HG02938 (cell line): ENCODE measurements at regions not wholly inside any gene's neighbourhood (a gene's known extent, or its start where the extent isn't known, plus 50 kb on each side); places are given as distances from the start of the nearest gene placed in this dataset.

Experiments
- ATAC-seq: cut with Tn5 transposase; IDR thresholded peaks from one replicate; pipeline ENCODE4 v1.9.1; 2021; ENCODE audit warnings: mild to moderate bottlenecking, moderate library complexity; ENCODE audit not compliant: unreplicated experiment

DNA sequence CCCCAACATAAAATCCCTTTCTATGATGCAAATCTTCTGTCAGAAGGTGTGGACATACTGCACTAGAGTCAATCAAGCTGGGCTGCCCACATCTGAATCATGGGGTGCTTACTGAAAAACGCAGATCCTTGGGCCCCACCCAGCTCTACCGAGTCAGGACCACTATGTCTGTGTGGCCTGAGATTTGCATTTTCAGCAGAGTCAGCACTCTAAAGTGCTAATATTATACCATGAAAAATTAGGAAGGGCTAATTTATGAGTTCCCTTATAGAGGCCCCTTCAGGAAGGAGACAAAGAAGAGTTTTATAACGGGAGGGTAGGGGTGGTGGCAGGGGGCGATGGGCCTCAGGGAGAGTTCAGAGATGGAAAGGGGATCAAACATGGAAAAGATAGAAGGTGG lies 163.3 kb upstream of the NABP1 start:
- ATAC-seq, result no peak

GRCh38 chr2:191515551-191515950 lies 162.4 kb upstream of the NABP1 start:
- no peak for ATAC-seq

DNA sequence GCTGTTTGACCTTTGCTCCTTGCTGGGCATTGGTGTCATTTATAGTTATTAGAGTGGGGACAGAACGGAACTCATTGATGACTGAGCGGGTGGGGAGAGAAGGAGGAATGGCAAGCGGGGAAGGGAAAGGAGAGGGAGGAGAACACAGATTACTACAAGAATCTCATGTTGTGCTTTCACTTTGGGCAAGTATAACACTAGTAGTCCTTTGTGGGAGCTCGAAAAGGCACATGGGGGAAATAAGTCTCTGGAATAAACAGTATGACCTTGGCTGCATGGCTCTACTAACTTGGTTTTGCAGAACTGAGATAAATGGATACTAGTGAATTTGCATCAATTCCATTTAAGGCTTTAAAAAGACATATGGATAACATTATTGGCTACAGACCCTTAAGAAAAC lies 161.7 kb upstream of the NABP1 start:
- no peak for ATAC-seq

DNA sequence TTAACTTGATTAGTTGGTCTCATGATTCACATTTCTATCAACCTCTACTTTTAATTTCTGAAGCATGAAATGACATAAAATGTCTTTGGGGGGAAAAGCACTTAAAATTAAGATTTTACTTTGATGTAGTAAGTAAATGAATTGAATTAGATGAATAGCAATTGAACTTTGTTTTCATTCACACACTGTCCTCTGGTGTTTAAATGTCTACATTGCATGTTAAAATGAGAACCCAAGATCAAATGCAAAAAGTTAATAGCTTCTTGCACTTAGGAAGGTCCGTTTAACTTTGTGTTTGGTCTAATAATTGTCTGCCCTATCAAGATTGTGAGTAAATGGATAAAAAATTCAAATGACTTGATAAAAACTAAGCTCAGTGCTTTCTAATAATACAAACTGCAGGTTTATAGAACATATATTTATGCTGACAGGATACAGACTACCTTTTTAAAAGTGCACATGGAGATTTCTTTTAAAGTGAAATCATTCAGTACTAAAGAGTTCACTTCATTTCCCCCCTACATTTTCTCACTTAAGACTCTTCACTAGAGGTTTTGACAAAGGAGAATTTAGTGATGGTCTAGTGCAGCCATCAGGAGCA lies 156.2 kb upstream of the NABP1 start:
- ATAC-seq, result no peak

- ATAC-seq, result no peak
These were observed 155.3 kb upstream of the NABP1 start for GRCh38 chr2:191522478-191523120.

GRCh38 chr2:191526091-191526490 lies 151.8 kb upstream of the NABP1 start:
- ATAC-seq, result no peak

DNA sequence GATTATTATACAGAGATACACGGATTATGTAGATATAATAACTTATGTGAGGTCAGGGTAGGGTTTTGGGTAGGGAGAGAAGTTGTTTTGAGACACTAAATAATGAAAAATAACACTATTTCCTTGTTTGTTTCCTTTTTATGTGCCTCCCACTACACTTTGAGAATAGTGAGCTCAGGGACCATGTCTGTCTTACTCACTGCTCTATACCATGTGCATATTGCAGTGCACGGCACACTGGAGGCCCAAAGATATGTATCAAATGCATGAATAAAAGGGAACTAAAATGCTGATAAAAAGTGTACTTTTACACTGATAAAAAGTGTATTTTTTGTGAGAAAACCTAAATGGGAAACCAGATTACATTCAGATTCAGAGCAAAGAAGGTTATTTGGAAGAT lies 151.4 kb upstream of the NABP1 start:
- no peak for ATAC-seq

DNA sequence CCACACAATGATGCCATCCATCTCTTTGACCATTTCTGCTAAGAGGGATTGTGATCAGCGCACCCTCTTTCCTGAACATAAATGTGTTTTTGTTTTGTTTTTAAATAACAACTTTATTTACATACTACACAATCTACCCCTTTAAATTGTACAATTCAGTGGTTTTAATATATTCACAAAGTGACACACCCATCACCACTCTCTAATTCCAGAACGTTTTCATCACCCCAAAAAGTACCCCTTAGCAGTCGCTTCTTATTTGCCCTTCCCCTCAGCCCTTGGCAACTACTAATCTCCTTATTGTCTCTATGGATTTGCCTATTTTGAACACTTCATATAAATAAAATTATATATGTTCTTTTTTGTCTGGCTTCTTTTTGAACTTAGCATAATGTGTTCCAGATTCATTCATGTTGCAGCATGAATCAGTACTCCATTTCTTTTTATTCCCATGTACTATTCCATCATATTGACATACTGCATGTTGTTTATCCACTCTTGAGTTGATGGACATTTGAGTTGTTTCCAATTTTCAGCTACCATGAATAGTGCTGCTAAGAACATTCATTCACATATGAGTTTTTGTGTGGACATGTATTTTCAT lies 150.9 kb upstream of the NABP1 start:
- no peak for ATAC-seq

DNA sequence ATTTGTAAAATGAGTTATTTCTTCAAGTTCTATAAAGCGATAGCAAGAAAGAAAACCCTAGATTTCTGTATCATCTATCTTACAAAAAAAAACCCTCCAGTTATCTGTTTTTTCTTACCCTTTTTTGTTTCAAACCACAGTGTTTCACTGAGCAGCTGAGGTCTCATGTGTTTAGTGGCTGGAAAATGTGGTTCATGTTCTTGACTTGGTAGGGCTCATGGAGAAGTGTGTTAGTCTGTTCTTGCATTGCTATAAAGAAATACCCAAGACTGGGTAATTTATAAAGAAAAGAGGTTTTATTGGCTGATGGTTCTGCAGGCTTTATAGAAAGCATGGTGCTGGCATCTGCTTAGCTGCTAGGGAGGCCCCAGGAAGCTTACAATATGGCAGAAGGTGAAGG lies 147.3 kb upstream of the NABP1 start:
- no peak for ATAC-seq

- no peak for ATAC-seq
These were observed 144.2 kb upstream of the NABP1 start for GRCh38 chr2:191533693-191534180.

GRCh38 chr2:191537921-191538320 lies 140.0 kb upstream of the NABP1 start:
- no peak for ATAC-seq

GRCh38 chr2:191538334-191538903 lies 139.5 kb upstream of the NABP1 start:
- no peak for ATAC-seq

DNA sequence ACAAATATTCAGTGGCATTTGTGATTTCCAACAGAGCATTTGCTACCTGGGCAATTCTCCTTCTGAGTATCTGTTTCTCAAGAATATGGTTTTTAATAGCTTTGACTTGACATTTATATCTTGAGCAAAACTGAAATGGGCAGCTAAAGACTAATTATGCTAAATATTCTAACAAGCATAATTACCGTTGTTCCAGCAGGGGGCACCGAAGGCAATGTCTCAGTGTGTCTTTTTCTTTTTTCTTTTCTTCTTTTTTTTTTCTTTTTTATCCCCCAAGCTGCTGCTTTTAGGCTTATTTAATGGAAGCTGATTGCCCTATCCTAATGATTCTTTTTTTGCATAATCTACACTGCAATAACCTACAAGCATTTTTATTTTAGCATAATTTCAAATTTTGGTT lies 138.9 kb upstream of the NABP1 start:
- ATAC-seq, result no peak

DNA sequence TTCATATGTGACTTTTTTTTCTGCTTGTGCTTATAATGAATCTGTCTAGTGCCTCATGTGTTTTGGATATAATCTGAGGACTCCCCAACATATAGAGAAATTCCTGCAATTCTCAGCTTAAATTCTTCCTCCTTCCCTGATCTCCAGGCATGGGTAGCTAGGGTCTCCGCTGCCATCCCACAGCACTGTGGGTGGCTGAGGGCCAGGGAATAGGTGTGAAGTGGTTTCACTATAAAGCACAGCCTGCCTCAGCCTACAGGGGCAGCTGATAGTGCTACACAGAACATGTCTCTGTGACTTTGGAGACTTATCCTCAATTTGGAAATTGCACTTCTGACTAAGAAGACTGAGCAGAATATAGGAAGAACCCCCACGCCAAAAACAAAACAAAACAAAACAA lies 137.3 kb upstream of the NABP1 start:
- ATAC-seq, result no peak

DNA sequence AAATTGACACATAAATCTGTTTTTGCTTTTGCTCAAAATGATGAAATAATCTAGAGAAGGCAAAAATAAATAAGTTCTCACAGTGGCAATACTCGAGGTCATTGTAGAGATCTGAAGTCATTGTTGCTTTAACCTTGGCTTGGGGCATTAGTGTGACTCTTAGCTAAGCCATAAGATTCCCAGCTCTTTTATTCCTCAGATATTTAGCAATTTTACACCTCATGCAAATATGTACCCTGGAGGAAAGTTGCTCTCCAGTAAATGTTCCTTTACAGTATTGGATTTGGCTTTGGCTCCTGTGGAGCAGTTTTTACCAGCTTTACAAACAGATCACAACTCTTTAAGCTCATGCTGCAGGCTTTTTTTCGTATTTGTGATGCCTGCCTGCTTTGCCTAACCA lies 134.2 kb upstream of the NABP1 start:
- no peak for ATAC-seq

- no peak for ATAC-seq
These were observed 133.4 kb upstream of the NABP1 start for GRCh38 chr2:191544461-191545062.

- no peak for ATAC-seq
These were observed 132.6 kb upstream of the NABP1 start for GRCh38 chr2:191545361-191545760.

- no peak for ATAC-seq
These were observed 125.9 kb upstream of the NABP1 start for GRCh38 chr2:191552066-191552465.

GRCh38 chr2:191554240-191554639 lies 123.7 kb upstream of the NABP1 start:
- no peak for ATAC-seq

GRCh38 chr2:191555092-191555742 lies 122.7 kb upstream of the NABP1 start:
- ATAC-seq, result peak; percentile 94

DNA sequence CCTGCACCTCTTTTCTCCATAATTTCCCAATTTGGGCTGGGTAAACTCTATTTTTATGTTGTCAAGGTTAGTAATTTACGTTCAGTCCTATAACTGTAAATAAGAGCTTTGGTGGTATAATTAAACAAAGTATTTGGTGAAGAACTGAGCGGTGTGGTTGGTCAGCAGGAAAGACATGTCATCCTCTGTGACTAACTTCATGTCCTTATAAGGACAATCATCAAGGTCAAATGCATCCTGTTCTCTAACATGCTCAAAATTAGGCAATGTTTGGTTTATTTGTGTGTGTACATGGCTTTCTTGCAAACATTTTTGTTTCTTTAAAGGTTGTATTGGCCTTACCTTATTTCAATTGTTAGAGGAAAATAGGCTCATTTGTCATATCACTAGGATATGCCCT lies 121.5 kb upstream of the NABP1 start:
- no peak for ATAC-seq
